PC-9 (cell line): ENCODE measurements at regions not wholly inside any gene's neighbourhood (a gene's known extent, or its start where the extent isn't known, plus 50 kb on each side); places are given as distances from the start of the nearest gene placed in this dataset.

Experiments
- EZH2 ChIP-seq: fragments of 200-600 bp; sonication (generic); IDR thresholded peaks from 2 replicates; pipeline ENCODE4 v1.8.0; 2017; ENCODE audit warnings: antibody characterized with exemption, low read depth
- TF ChIP-seq, protein P1 (sequence below): fragments of 200-600 bp; sonication (generic); conservative IDR thresholded peaks from 2 replicates; pipeline ENCODE4 v1.6.1; 2017; ENCODE audit warnings: mixed run types, antibody characterized with exemption, mild to moderate bottlenecking, moderate library complexity

DNA sequence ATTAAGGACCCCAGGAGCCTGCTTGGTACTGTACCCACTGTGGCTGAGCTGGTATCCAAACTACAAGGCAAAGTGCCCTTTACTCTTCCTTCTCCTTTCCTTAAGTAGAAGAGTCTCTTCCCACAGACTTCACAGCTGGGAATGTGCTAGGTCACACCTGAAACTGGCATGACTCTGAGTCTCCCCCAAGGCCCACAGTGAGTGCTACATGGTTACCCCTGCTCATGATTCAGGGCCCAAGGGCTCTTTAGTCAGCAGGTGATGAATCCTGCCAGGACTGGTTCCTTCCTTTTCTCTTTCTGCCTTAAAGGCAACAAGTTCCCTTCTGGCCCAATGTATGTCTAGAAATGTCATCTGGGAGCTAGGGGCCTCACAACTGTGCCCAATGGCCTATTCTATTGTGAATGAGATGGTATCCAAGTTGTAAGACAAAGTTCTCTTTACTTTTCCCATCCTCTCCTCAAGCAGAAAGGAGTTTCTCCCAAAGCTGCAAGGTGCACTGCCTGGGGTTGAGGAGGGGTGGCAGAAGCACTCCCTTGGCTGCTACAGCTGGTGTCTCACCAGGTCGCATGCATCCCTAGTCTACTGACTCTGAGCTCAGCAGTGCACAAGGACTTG lies 134.4 kb downstream of the TMEM38B start:
- TF ChIP-seq, protein P1, sequence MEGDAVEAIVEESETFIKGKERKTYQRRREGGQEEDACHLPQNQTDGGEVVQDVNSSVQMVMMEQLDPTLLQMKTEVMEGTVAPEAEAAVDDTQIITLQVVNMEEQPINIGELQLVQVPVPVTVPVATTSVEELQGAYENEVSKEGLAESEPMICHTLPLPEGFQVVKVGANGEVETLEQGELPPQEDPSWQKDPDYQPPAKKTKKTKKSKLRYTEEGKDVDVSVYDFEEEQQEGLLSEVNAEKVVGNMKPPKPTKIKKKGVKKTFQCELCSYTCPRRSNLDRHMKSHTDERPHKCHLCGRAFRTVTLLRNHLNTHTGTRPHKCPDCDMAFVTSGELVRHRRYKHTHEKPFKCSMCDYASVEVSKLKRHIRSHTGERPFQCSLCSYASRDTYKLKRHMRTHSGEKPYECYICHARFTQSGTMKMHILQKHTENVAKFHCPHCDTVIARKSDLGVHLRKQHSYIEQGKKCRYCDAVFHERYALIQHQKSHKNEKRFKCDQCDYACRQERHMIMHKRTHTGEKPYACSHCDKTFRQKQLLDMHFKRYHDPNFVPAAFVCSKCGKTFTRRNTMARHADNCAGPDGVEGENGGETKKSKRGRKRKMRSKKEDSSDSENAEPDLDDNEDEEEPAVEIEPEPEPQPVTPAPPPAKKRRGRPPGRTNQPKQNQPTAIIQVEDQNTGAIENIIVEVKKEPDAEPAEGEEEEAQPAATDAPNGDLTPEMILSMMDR = no peak
- TF ChIP-seq EZH2 = no peak
